ENCODE measurements at regions not wholly inside any gene's neighbourhood (a gene's known extent, or its start where the extent isn't known, plus 50 kb on each side); places are given as distances from the start of the nearest gene placed in this dataset.

GRCh38 chr10:4707221-4707620 lies 118.8 kb upstream of the AKR1E2 start:
- TF ChIP-seq CTCF (IDR thresholded peaks at IDR 0.05) (no peak), POLR2A (IDR thresholded peaks at IDR 0.05) (no peak), POLR2AphosphoS5 (IDR thresholded peaks at IDR 0.05) (no peak), EP300 (IDR thresholded peaks at IDR 0.05) (no peak)
